Spleen (tissue), 7 donors: ENCODE measurements at regions not wholly inside any gene's neighbourhood (a gene's known extent, or its start where the extent isn't known, plus 50 kb on each side); places are given as distances from the start of the nearest gene placed in this dataset.

ENCODE experiments used
- CTCF ChIP-seq, 11 experiments: fragments of 200-600 bp in 7 of 11; fragments of 450-650 bp in 4 of 11; sonication (generic) in 4 of 11; IDR thresholded peaks in 8 of 11; conservative IDR thresholded peaks in 3 of 11; 1 replicate in 7 of 11; 2 replicates in 4 of 11; pipeline versions ENCODE4 v1.4.0 to v1.8.0; 2016 to 2021; ENCODE audit warnings: antibody characterized with exemption in 11 of 11, inconsistent platforms in 4 of 11, mild to moderate bottlenecking in 1 of 11
- POLR2A ChIP-seq, 3 donors: fragments of 450-650 bp; IDR thresholded peaks; one replicate each; pipeline ENCODE4 v1.5.1; 2017; ENCODE audit warnings: antibody characterized with exemption in 3 of 3, mild to moderate bottlenecking in 1 of 3
- POLR2AphosphoS5 ChIP-seq, 3 donors: sonication (generic); formaldehyde crosslinking; IDR thresholded peaks; one replicate each; pipeline ENCODE4 v1.5.1; 2017; ENCODE audit warnings: antibody characterized with exemption in 3 of 3
- donor health status: DM: no; HTN: no; CAD: no; lungs with moderate emphysema.
- donor health status: DM: no; HTN: no; CAD: no.
- donor health status: DM: no; HTN: no; CAD: no.

- TF ChIP-seq POLR2A (IDR thresholded peaks at IDR 0.05) = no peak
- TF ChIP-seq CTCF (IDR thresholded peaks at IDR 0.05 in 8 of 11, conservative IDR thresholded peaks at IDR 0.05 in 3 of 11) = no peak
- TF ChIP-seq POLR2AphosphoS5 (IDR thresholded peaks at IDR 0.05) = no peak
Measured at GRCh38 chr13:70708775-70709174, 600.5 kb upstream of the KLHL1 start.
